ENCODE measurements at regions not wholly inside any gene's neighbourhood (a gene's known extent, or its start where the extent isn't known, plus 50 kb on each side); places are given as distances from the start of the nearest gene placed in this dataset.
A peak's percentile ranks its signal among the peaks of the same experiment; 100 is the strongest.

- no peak for DNase-seq
Measured at GRCh38 chr2:18381386-18381785, 179.1 kb downstream of the RDH14 start.

- DNase-seq = no peak
Measured at GRCh38 chr2:18380321-18380720, 180.1 kb downstream of the RDH14 start.

DNA sequence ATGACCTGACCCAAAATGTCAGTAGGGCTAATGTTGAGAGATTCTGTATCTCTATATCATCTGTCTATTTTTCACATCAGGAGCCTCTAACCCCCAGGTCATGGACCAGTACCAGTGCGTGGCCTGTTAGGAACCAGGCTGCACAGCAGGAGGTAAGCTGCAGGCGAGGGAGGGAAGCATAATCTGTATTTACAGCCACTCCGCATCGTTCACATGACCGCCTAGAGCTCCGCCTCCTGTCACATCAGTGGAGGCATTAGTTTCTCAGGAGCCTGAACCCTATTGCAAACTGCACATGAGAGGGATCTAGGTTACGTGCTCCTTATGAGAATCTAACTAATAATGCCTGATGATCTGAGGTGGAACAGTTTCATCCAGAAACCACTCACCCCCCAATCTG lies 180.6 kb downstream of the RDH14 start:
- no peak for DNase-seq

DNA sequence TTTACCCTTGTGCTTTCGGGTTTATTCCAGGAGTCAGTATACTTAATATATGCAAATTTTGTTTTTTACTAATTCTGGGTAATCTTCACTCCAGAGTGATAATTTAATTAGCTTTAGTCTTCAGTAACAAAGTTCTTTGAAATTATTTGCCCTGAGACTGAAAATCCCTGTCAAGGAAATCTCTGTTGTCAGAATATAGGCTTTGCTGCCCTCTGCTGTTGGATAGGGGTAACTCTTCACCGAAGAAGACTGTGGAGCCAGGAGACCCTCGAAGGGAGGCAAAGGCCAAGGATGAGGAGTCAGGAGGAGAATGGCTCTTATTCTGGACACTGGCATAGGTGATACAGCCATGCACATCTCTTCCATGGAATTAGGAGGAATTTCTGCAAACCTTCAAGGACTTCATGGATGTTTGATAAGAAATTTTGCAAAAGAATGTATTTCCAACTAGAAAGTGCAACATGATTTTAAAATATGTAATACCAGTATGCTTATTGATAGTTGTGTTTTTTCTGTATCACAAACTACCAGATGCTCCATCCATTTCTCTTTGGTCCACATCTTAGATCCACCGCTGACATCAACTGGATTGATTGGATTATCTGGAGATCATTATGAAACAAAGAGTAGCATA lies 182.3 kb downstream of the RDH14 start:
- DNase-seq = peak in 21 of 58 donors; percentile 1 to 29 (median 4)

DNA sequence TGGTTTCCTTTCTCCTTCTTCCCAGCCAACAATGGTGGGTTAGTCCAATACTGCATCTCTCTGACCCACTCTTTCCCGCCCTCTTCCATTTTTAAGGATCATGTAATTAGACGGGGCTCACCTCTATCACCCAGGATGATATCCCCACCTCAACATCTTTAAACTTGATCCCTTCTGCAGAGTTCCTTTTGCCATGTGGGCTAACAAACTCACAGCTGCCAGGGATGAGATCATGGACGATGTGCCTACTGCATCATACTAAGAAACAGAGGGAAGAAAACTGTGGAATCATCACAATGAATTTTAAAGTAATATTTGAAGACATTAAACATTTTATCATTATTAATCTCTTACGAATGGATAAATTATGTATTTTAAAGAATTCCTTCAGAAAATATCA lies 183.5 kb downstream of the RDH14 start:
- no peak for DNase-seq

- no peak for DNase-seq
Measured at GRCh38 chr2:18373664-18374063, 186.8 kb downstream of the RDH14 start.

- DNase-seq = no peak
Measured at GRCh38 chr2:18373081-18373480, 187.4 kb downstream of the RDH14 start.

- no peak for DNase-seq
Measured at GRCh38 chr2:18372641-18373040, 187.8 kb downstream of the RDH14 start.

- no peak for DNase-seq
Measured at GRCh38 chr2:18369760-18370159, 190.7 kb downstream of the RDH14 start.

DNA sequence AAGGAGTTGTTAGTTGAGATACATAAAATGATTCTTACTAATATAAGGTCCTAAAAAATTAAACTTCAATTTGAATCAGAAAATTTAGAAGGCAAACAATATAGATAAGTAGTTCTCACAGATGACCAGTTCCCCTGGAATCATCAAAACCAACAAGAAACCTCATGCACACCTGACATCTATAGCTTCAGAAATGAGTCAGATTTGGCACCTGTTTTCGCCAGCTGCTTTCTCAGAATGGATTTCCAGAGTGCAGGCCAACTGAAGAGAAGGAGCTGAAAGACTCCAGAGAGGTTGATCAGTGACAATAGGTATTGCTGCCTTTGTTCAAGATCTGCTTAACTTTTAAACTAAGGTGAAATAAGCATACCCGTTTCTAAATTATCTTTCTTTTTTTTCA lies 192.4 kb downstream of the RDH14 start:
- DNase-seq = no peak

DNA sequence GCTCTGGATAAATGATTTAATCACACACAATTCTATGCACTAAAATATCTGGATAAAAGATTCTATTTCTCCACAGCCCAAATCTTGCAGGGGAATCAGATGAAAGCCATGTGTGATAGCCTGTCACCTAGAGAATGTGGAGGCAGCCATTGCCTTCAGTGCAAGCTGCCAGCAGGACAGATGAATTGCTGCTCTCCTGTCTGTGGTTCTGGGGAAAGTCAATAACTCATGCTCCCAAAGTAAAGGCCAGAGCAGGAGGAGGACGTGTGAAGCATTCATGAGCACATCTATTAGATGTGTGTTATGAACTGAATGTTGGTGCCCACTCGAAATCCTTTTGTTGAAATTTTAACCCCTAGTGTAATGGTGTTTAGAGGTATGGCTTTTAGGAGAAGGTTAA lies 195.1 kb downstream of the RDH14 start:
- no peak for DNase-seq

GRCh38 chr2:18363348-18363747 lies 197.1 kb downstream of the RDH14 start:
- no peak for DNase-seq

- DNase-seq = no peak
Measured at GRCh38 chr2:18362696-18363095, 197.8 kb downstream of the RDH14 start.

GRCh38 chr2:18357537-18357936 lies 202.9 kb downstream of the RDH14 start:
- no peak for DNase-seq

- DNase-seq = no peak
Measured at GRCh38 chr2:18356676-18357075, 203.8 kb downstream of the RDH14 start.

DNA sequence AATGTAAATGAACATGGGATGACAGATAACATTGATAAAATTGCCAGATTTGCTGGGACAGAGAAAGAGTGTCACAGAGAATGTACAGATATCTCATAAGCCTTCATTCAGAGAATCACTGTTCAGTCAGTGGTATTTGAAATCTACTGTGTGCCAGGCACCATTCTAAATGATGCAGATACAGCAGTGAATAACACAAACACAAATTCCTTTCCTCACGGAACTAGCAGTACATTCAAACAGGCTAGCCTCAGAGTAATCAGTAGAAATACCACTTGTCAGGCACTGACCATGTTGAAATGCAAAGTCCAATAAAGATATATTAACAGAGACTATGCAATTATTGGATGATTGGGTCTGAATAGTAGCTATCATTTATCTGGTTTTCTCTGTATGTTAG lies 211.0 kb downstream of the RDH14 start:
- DNase-seq = no peak

GRCh38 chr2:18346874-18347273 lies 213.6 kb downstream of the RDH14 start:
- no peak for DNase-seq

GRCh38 chr2:18346344-18346743 lies 214.1 kb downstream of the RDH14 start:
- DNase-seq = no peak

- no peak for DNase-seq
Measured at GRCh38 chr2:18345848-18346247, 214.6 kb downstream of the RDH14 start.

- DNase-seq = no peak
Measured at GRCh38 chr2:18342901-18343300, 217.6 kb downstream of the RDH14 start.

- no peak for DNase-seq
Measured at GRCh38 chr2:18339326-18339725, 221.1 kb downstream of the RDH14 start.

GRCh38 chr2:18336975-18337374 lies 223.5 kb downstream of the RDH14 start:
- DNase-seq = no peak

DNA sequence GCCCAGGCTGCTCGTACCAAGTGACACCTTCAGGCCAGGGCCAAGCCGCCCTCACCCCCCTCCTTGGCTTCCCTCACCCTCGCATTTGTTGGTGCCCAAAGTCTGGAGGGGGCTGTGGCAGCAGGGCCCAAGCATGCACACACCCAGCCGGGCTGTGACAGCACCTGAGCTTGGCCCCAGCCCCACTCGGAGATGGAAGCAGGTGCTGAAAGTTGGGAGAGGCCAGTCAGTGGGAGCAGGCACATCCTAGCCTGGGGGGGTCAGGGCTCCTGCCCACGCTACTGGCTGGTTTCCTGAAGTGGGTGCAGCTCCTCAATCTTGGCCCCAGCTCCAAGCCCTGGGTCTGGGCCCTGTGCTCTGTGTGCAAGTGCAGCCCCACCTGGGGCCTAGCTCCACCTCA lies 228.0 kb downstream of the RDH14 start:
- DNase-seq = no peak

GRCh38 chr2:18325118-18325517 lies 235.3 kb downstream of the RDH14 start:
- DNase-seq = no peak
